OCI-LY1 (cell line): ENCODE measurements at regions not wholly inside any gene's neighbourhood (a gene's known extent, or its start where the extent isn't known, plus 50 kb on each side); places are given as distances from the start of the nearest gene placed in this dataset.

Experiments used
- H2AFZ ChIP-seq: fragments of 200-600 bp; sonication (generic), shearing (Covaris generic); 2 replicates; pipeline ENCODE4 v1.6.0; 2014; ENCODE audit warnings: antibody characterized with exemption, mild to moderate bottlenecking, low read length
- H3F3A ChIP-seq: fragments of 200-600 bp; sonication (generic), shearing (Covaris generic); 2 replicates; pipeline ENCODE4 v1.6.0; 2014; ENCODE audit warnings: mild to moderate bottlenecking, antibody characterized with exemption, low read length, moderate library complexity; ENCODE audit not compliant: insufficient read depth
- H3K27ac ChIP-seq: fragments of 200-600 bp; sonication (generic); 2 replicates; pipeline ENCODE4 v1.5.1; 2014; ENCODE audit warnings: low read length, mixed run types, mild to moderate bottlenecking, low read depth; ENCODE audit not compliant: poor library complexity, severe bottlenecking
- H3K27me3 ChIP-seq: fragments of 200-600 bp; sonication (generic); 2 replicates; pipeline ENCODE4 v1.6.0; 2014; ENCODE audit warnings: antibody characterized with exemption, mild to moderate bottlenecking, low read length, moderate library complexity; ENCODE audit not compliant: insufficient read depth
- H3K36me3 ChIP-seq: fragments of 200-600 bp; sonication (generic); 2 replicates; pipeline ENCODE4 v1.6.1; 2014; ENCODE audit warnings: mild to moderate bottlenecking, antibody characterized with exemption, low read length, moderate library complexity, mixed read lengths; ENCODE audit not compliant: insufficient read depth
- H3K4me1 ChIP-seq: fragments of 200-600 bp; sonication (generic); 2 replicates; pipeline ENCODE4 v1.5.1; 2014; ENCODE audit warnings: mild to moderate bottlenecking, low read length, moderate library complexity; ENCODE audit not compliant: insufficient read depth, severe bottlenecking
- H3K4me2 ChIP-seq: fragments of 200-600 bp; sonication (generic), shearing (Covaris generic); 2 replicates; pipeline ENCODE4 v1.6.1; 2014; ENCODE audit warnings: low read length
- H3K4me3 ChIP-seq: fragments of 200-600 bp; sonication (generic); 2 replicates; pipeline ENCODE4 v1.5.1; 2014; ENCODE audit warnings: low read length, low read depth, mild to moderate bottlenecking, mixed read lengths; ENCODE audit not compliant: poor library complexity, severe bottlenecking
- H3K79me2 ChIP-seq: fragments of 200-600 bp; shearing (Covaris generic); 2 replicates; pipeline ENCODE4 v1.6.1; 2016; ENCODE audit warnings: mixed run types, low read length, mixed read lengths; ENCODE audit not compliant: insufficient read depth
- H3K9ac ChIP-seq: fragments of 200-600 bp; sonication (generic), shearing (Covaris generic); 2 replicates; pipeline ENCODE4 v1.6.1; 2014; ENCODE audit warnings: mild to moderate bottlenecking, low read length, mixed read lengths
- H3K9me2 ChIP-seq: fragments of 200-600 bp; sonication (generic), shearing (Covaris generic); 2 replicates; pipeline ENCODE4 v1.6.1; 2014; ENCODE audit warnings: low read depth, mild to moderate bottlenecking, low read length, mixed read lengths
- H3K9me3 ChIP-seq: fragments of 200-600 bp; shearing (Covaris generic); 2 replicates; pipeline ENCODE4 v1.6.1; 2014; ENCODE audit warnings: low read length, mixed read lengths
- H4K20me1 ChIP-seq: fragments of 200-600 bp; sonication (generic), shearing (Covaris generic); 2 replicates; pipeline ENCODE4 v1.6.0; 2016; ENCODE audit warnings: mild to moderate bottlenecking, low read length; ENCODE audit not compliant: insufficient read depth
- CTCF ChIP-seq: fragments of 200-600 bp; sonication (generic), shearing (Covaris generic); IDR thresholded peaks from 2 replicates; pipeline ENCODE4 v1.5.1; 2017; ENCODE audit warnings: mild to moderate bottlenecking, antibody characterized with exemption, low read length, moderate library complexity, mixed read lengths
- EZH2 ChIP-seq: fragments of 200-600 bp; sonication (generic), shearing (Covaris generic); IDR thresholded peaks from 2 replicates; pipeline ENCODE4 v1.8.0; 2017; ENCODE audit warnings: borderline replicate concordance, mixed run types, mild to moderate bottlenecking, antibody characterized with exemption, low read length, moderate library complexity, mixed read lengths

GRCh38 chrX:117517994-117518393 is 598.6 kb downstream of the KLHL13 start:
- TF ChIP-seq EZH2: no peak
- TF ChIP-seq CTCF: no peak
- no peaks in the 10 kb centered on the region for H3K9me2 ChIP-seq
- no peak overlapping the region for H3K4me2 ChIP-seq

GRCh38 chrX:117511379-117511778 is 605.2 kb downstream of the KLHL13 start:
- no peak overlapping the region for H3K4me3 ChIP-seq
- no peaks in the 10 kb centered on the region for H3K9me3 ChIP-seq
- no peak overlapping the region for H3K27ac ChIP-seq
- H3K9ac ChIP-seq: no peak overlapping the region
- H3K79me2 ChIP-seq: no peaks in the 10 kb centered on the region
- no peaks in the 10 kb centered on the region for H3F3A ChIP-seq
- TF ChIP-seq EZH2: no peak
- no peak for TF ChIP-seq CTCF
- no peaks in the 10 kb centered on the region for H3K9me2 ChIP-seq
- no peaks in the 10 kb centered on the region for H3K36me3 ChIP-seq
- H3K4me1 ChIP-seq: no peaks in the 10 kb centered on the region
- no peaks in the 10 kb centered on the region for H3K27me3 ChIP-seq
- H4K20me1 ChIP-seq: no peaks in the 10 kb centered on the region
- no peak overlapping the region for H3K4me2 ChIP-seq
- no peak overlapping the region for H2AFZ ChIP-seq

More at GRCh38 chrX:117517994-117518393, 598.6 kb downstream of the KLHL13 start:
- no peaks in the 10 kb centered on the region for H3K79me2 ChIP-seq
- no peak overlapping the region for H3K9ac ChIP-seq
- no peaks in the 10 kb centered on the region for H3K4me1 ChIP-seq
- H3K36me3 ChIP-seq: no peaks in the 10 kb centered on the region
- H3K4me3 ChIP-seq: no peak overlapping the region
- no peak overlapping the region for H3K27ac ChIP-seq
- no peak overlapping the region for H2AFZ ChIP-seq
- no peaks in the 10 kb centered on the region for H3K9me3 ChIP-seq
- no peaks in the 10 kb centered on the region for H4K20me1 ChIP-seq
- H3F3A ChIP-seq: no peaks in the 10 kb centered on the region
- no peaks in the 10 kb centered on the region for H3K27me3 ChIP-seq

- no peak for TF ChIP-seq EZH2
- peak; percentile 27; the same call in 1 of the 2 replicates for TF ChIP-seq CTCF
- Histone ChIP-seq H3K4me2 (no peak overlapping the region), H2AFZ (no peak overlapping the region), H3K27me3 (no peaks in the 10 kb centered on the region), H3K4me1 (no peaks in the 10 kb centered on the region), H3F3A (no peaks in the 10 kb centered on the region), H3K9me2 (no peaks in the 10 kb centered on the region), H3K4me3 (no peak overlapping the region), H3K9me3 (no peaks in the 10 kb centered on the region), H4K20me1 (no peaks in the 10 kb centered on the region), H3K79me2 (no peaks in the 10 kb centered on the region), H3K36me3 (no peaks in the 10 kb centered on the region), H3K27ac (no peak overlapping the region), H3K9ac (no peak overlapping the region)
Observed at GRCh38 chrX:117510453-117510852, 606.2 kb downstream of the KLHL13 start.
